NCI-H1417 (cell line): ENCODE measurements at regions not wholly inside any gene's neighbourhood (a gene's known extent, or its start where the extent isn't known, plus 50 kb on each side); places are given as distances from the start of the nearest gene placed in this dataset.
A peak's percentile ranks its signal among the peaks of the same experiment; 100 is the strongest.

Source experiments
- DNase-seq, 3 experiments: peaks; one replicate each; lab custom pipeline; 2025; lab: John Stamatoyannopoulos, UW

DNA sequence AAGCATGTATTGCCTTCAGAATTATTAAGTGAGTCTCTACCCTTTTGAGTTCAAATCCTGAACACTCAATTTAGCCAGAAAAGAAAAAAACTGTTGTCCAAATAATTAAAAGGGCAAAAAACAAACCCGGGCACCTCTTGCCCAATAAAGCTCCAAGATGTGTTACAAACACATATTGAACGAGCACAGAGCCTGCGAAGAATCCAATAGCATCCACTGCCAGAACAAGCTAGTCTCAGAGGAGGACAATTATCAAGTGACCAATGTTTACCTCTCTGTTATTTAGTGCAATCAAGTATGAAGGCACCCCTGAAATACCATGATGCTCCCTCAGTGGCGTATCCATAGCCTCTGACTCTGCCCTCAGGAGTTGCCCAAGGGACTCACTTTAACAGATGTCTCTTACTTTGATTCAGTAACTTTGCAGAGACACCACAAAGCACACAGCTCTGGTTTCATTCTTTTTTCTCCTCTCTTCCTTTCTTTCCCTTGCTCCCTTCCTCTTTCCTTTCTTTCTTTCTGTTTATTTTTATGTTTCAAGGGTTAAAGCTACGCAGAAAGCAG lies 93.5 kb upstream of the SPATS2L start:
- DNase-seq = no peak

DNA sequence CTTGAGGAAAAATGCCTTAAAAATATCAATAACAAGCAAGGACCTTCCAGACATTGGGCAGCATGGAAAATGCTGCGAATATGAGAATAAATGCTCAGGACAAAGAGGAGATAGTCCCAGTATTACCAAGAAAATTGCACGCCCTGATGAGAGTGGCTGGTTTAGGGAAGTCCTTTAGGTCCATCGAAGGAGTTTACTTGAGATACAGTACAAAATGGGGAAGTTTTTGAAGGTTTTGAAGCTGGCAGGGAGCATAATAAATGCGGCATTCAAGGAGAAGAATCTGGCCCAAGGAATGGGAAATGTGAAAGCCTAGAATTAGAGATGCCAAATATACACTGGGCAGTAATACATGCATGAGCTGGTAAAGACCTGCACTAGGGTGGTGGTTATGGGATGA lies 90.2 kb upstream of the SPATS2L start:
- DNase-seq = no peak

DNA sequence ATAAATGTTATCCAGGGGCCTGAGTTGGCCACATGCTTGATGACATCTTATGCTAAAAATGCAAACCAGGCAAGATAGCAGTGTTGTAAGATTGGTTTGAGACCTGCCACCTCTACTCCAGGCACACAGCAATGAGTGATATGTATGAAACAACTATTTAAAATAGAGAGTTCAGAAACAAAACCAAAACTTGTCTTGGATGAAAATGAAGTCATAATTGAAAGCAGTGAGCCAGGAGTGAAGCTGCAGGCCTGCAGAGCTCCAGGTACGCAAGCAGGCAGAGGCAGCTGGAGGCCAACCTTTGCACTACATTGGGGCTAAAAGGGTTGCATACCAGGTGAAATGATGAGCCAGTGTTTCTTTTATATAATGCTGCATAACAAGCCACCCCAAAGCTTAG lies 89.2 kb upstream of the SPATS2L start:
- no peak for DNase-seq

DNA sequence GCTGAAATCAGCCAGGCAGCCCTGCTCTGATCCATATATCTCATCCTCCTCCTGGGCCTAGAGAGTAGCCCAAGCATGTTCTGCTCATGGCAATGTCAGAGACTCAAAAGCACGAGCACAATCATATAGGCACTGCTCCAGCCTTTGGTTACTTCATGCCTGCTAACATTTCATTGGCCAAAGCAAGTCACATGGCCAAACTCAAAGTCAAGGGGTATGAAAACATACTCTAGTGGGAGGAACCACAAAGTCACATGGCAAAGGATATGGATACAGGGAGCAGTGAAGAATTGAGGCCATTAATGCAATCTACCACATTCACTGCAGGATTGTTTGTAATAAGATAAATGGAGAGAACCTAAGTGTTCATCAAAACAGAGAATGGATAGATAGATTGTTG lies 87.8 kb upstream of the SPATS2L start:
- no peak for DNase-seq

DNA sequence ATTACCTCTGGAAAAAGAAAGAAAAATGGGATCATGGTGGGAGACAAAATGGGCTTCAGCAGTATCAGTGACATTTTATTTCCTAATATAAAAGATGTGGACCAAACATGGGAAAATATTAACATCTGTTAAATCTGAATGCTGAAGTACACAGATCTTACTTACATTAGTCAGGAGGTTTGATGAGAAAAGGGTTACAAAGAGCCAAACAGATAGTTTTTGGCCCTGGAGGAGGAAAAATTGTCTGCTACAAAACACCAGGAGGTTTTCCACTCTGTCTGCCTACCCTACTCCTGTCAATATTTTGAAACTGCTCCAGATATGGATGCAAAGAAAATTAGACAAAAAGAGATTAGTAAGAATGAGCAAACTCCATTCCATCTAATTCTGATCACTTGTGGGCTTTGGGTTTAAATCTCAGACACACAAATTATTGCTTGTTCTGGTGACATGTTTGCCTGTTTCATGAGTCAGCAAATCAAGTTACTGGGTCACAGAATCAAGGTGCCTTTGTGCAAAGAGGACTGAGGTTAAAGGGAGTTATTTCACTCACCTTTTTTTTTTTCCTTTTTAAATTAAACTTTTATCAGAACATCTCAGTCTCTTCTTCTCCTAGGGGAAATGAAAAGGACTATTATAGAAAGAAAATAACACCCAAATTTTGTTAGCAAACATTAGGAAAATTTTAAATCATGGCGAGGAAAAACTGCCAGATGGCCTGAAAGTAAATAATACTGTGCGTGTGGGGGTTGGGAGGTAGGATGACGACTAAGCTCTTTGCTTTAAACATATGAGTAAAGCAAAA lies 87.0 kb upstream of the SPATS2L start:
- DNase-seq = peak in 2 of 3 experiments; percentile 18 to 66

DNA sequence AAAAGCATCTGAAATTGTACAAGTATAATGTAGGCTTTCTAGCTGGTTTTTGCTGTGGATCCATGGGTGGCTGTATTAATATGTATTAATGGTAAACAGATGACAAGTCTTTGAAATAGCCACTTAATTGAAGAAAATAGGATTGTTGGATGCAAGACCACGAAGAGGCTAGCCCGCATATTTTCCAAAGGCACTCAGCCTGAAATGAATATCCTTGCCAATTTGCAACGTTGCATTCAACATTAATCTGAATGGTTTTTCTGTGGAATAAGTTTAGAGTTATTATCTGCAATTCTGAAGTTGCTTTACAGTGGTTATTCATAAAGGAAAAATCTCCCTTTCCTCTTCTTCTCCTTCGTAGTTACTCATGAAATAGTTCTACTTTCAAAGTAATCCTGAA lies 86.2 kb upstream of the SPATS2L start:
- no peak for DNase-seq

GRCh38 chr2:200221055-200221955 lies 85.2 kb upstream of the SPATS2L start:
- no peak for DNase-seq

GRCh38 chr2:200222791-200223190 lies 83.7 kb upstream of the SPATS2L start:
- no peak for DNase-seq

GRCh38 chr2:200223205-200223784 lies 83.2 kb upstream of the SPATS2L start:
- no peak for DNase-seq

DNA sequence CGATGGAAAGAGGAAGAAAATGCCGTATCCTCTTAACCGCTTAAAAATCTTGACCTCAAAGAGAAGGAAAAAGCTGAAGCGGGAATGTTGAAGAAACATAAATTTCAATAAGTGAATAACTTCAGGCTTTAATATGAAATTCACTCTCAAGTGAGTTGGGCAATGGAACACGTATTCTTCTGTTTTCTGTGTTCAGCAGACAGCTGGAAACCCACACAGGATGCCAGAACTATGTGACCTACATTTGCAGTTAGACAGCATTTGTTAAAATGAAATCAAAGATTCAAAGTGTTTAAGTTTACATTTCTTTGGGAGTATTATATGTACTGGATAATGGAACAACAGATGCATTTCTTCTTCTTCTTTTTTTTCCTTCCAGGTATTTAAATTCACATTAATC lies 80.5 kb upstream of the SPATS2L start:
- DNase-seq = no peak

- peak in 1 of 3 experiments; percentile 74 for DNase-seq
Observed at GRCh38 chr2:200226451-200227426, 79.8 kb upstream of the SPATS2L start.

- no peak for DNase-seq
Observed at GRCh38 chr2:200230716-200231115, 75.8 kb upstream of the SPATS2L start.

DNA sequence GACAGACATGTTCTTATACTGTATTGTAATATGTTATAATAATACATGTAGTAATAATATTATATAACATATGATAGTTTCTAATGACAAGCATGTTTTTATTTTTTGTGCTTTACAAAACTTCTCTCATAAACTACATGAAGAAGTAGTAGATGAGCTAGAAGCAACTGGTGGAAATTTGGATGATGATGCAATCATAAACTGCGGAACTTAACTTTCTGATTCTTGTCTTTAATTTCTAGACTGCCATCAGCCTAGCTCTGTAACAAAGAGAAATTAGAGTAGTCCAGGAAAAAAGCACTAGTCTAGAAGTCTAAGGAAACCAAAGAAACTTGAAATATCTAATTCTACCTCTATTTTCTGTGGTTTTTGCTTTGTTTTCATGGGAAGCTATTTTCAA lies 71.0 kb upstream of the SPATS2L start:
- DNase-seq = no peak

- peak in 1 of 3 experiments; percentile 7 for DNase-seq
Observed at GRCh38 chr2:200239216-200239615, 67.3 kb upstream of the SPATS2L start.

GRCh38 chr2:200242570-200242969 lies 63.9 kb upstream of the SPATS2L start:
- DNase-seq = peak in 2 of 3 experiments; percentile 14 to 44

GRCh38 chr2:200243441-200243840 lies 63.1 kb upstream of the SPATS2L start:
- no peak for DNase-seq

DNA sequence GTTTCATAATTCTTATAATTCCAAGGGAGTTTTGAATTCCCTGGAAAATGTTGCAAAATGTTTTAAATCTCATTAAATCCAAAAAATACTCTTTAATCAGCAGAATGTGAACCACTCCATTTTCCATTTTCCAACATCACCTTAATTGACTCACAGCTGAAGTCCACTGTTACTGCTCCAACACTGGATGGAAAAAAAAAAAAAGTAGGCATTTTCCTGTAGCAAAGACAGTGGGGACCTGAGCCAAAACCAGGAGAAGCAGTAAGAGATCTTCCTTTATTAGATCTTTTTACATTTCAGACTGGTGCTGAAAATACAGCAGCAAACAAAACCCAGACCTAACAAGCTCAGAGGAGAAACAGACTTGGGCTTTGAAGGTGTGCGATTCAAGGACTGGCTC lies 62.4 kb upstream of the SPATS2L start:
- no peak for DNase-seq

DNA sequence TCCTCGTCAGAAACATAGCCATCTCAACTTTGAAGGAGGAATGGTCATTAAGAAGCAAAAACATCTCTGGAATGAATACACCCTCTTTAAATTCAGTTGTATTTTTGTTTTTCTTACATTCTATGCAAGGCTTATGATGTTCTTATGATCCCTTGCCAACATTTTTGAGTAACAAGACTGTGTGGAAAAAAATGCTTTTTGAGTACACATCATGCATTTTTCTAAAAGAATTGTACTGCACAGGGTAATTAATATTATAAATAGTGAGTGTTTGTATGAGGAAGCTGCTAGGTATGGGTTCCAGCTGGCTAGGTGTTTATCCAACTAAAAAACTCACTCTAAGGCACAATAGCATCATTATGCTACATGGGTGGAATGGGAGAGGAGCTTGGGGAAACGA lies 59.0 kb upstream of the SPATS2L start:
- no peak for DNase-seq

GRCh38 chr2:200252265-200253067 lies 54.0 kb upstream of the SPATS2L start:
- DNase-seq = no peak

GRCh38 chr2:200253639-200254038 lies 52.9 kb upstream of the SPATS2L start:
- DNase-seq = no peak
